ENCODE measurements at regions not wholly inside any gene's neighbourhood (a gene's known extent, or its start where the extent isn't known, plus 50 kb on each side); places are given as distances from the start of the nearest gene placed in this dataset.

DNA sequence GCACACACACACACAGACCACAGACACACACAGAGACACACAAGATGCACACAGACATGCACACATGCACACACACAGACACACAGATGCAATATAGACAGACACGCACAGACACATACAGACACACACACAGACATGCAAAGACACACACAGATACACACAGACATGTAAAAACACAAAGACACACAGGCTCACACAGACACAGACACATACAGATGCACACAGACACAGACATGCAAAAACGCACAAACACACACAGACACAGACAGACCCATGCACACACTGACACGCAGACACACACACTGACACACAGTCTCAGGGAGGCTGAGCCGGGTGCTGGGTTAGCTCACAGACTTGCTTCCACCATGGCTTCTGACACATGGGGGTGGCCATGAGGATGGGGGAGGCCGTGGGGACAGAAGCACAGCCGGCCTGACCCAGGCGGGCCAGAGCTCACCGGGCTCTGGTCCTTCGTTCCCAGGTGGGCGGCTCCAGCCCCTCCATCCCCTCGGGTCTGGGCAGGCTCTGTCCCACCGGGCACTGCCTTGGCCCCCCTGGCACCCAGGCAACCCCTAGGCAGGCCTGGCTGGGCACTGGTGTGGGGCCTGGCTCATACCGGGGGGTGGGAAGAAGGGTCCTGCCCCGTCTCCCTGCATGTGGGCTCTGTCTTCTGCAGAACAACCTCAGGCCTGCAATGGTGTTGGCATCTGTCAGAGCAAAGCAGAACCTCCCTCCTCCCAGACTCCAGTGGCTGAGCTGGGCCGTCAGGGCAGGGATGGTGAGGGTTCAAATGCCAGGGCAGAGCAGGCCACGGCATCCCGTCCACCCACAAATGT lies 1489.5 kb downstream of the BRD1 start:
- H2AFZ ChIP-seq (ENCODE audit: low read depth, low read length, poor library complexity, severe bottlenecking), result no peak overlapping the region
- H3K36me3 ChIP-seq (ENCODE audit: control insufficient read depth in 1 of 2, insufficient read depth in 2 of 2, low read length in 2 of 2), result no peaks in the 10 kb centered on the region
- H3K27me3 ChIP-seq (ENCODE audit: insufficient read depth, low read length), result 0 out of 2 replicates have a peak, but pooled peaks cover 4% of the 10 kb centered on the region
- no peaks in the 10 kb centered on the region for H3K79me2 ChIP-seq (ENCODE audit: insufficient read depth, low read length)
- POLR2A ChIA-PET, result no interaction called here
- H3K9me3 ChIP-seq (ENCODE audit: control insufficient read depth in 1 of 2, insufficient read depth in 1 of 2, low read depth in 1 of 2, low read length in 2 of 2), result no peaks in the 10 kb centered on the region; a peak in 1 of 4 replicates
- ATAC-seq (no peak), DNase-seq (ENCODE audit: low read depth, low spot score) (no peak)
- intact Hi-C loops (cut with micrococcal nuclease), result no loop called here
- CTCF ChIA-PET, result no interaction called here
- RAD21 ChIA-PET (ENCODE audit: low non-redundant PET in 1 of 2, low total read pairs in 2 of 2, uncharacterized antibody in 2 of 2, unreplicated experiment in 2 of 2), result no interaction called here
- no peak overlapping the region for H3K27ac ChIP-seq (ENCODE audit: low read depth, low read length)
- H4K20me1 ChIP-seq (ENCODE audit: insufficient read depth), result no peaks in the 10 kb centered on the region
- no TSS peak for BruUV-seq (replicated peaks)
- no peaks in the 10 kb centered on the region for H3K4me1 ChIP-seq (ENCODE audit: control insufficient read depth in 1 of 2, insufficient read depth in 2 of 2, low read length in 2 of 2)
- H3K9me2 ChIP-seq (ENCODE audit: insufficient read depth), result no peaks in the 10 kb centered on the region
- no peak overlapping the region for H3K9ac ChIP-seq (ENCODE audit: low read length)
- H3K4me3 ChIP-seq (replicated peaks in 1 of 2; ENCODE audit: low read depth in 1 of 2, low read length in 2 of 2), result no peak overlapping the region
- no peak overlapping the region for H3K4me2 ChIP-seq (ENCODE audit: low read length)
- no peak for TF ChIP-seq JUND (IDR thresholded peaks at IDR 0.05)
- TF ChIP-seq FOSL1 (IDR thresholded peaks at IDR 0.05; ENCODE audit: low read depth), result no peak
- TF ChIP-seq YY1 (IDR thresholded peaks at IDR 0.05; ENCODE audit: extremely low read depth, insufficient replicate concordance, low read depth, low read length), result no peak
- no peak for TF ChIP-seq SP1 (IDR thresholded peaks at IDR 0.05; ENCODE audit: low read depth)
- no peak for TF ChIP-seq SIN3A (IDR thresholded peaks at IDR 0.05; ENCODE audit: low read depth)
- TF ChIP-seq, protein P1, sequence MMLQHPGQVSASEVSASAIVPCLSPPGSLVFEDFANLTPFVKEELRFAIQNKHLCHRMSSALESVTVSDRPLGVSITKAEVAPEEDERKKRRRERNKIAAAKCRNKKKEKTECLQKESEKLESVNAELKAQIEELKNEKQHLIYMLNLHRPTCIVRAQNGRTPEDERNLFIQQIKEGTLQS (IDR thresholded peaks at IDR 0.05), result no peak
- no peak for TF ChIP-seq TCF7L2 (IDR thresholded peaks at IDR 0.05; ENCODE audit: borderline replicate concordance, extremely low read depth, insufficient read depth, insufficient read length)
- TF ChIP-seq SRF (IDR thresholded peaks at IDR 0.05; ENCODE audit: low read depth), result no peak
- TF ChIP-seq ZNF274 (IDR thresholded peaks at IDR 0.05; ENCODE audit: low read depth, low read length), result no peak
- TF ChIP-seq EZH2phosphoT487 (IDR thresholded peaks at IDR 0.05; ENCODE audit: borderline replicate concordance), result no peak
- TF ChIP-seq POLR2A (IDR thresholded peaks at IDR 0.05; ENCODE audit: borderline replicate concordance, extremely low read depth, insufficient read depth, insufficient read length), result no peak
- TF ChIP-seq, protein P2, sequence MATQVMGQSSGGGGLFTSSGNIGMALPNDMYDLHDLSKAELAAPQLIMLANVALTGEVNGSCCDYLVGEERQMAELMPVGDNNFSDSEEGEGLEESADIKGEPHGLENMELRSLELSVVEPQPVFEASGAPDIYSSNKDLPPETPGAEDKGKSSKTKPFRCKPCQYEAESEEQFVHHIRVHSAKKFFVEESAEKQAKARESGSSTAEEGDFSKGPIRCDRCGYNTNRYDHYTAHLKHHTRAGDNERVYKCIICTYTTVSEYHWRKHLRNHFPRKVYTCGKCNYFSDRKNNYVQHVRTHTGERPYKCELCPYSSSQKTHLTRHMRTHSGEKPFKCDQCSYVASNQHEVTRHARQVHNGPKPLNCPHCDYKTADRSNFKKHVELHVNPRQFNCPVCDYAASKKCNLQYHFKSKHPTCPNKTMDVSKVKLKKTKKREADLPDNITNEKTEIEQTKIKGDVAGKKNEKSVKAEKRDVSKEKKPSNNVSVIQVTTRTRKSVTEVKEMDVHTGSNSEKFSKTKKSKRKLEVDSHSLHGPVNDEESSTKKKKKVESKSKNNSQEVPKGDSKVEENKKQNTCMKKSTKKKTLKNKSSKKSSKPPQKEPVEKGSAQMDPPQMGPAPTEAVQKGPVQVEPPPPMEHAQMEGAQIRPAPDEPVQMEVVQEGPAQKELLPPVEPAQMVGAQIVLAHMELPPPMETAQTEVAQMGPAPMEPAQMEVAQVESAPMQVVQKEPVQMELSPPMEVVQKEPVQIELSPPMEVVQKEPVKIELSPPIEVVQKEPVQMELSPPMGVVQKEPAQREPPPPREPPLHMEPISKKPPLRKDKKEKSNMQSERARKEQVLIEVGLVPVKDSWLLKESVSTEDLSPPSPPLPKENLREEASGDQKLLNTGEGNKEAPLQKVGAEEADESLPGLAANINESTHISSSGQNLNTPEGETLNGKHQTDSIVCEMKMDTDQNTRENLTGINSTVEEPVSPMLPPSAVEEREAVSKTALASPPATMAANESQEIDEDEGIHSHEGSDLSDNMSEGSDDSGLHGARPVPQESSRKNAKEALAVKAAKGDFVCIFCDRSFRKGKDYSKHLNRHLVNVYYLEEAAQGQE (IDR thresholded peaks at IDR 0.05; ENCODE audit: low read depth), result no peak
- TF ChIP-seq EGR1 (IDR thresholded peaks at IDR 0.05; ENCODE audit: low read depth), result no peak
- TF ChIP-seq EZH2 (IDR thresholded peaks at IDR 0.05), result no peak
- TF ChIP-seq, protein P3, sequence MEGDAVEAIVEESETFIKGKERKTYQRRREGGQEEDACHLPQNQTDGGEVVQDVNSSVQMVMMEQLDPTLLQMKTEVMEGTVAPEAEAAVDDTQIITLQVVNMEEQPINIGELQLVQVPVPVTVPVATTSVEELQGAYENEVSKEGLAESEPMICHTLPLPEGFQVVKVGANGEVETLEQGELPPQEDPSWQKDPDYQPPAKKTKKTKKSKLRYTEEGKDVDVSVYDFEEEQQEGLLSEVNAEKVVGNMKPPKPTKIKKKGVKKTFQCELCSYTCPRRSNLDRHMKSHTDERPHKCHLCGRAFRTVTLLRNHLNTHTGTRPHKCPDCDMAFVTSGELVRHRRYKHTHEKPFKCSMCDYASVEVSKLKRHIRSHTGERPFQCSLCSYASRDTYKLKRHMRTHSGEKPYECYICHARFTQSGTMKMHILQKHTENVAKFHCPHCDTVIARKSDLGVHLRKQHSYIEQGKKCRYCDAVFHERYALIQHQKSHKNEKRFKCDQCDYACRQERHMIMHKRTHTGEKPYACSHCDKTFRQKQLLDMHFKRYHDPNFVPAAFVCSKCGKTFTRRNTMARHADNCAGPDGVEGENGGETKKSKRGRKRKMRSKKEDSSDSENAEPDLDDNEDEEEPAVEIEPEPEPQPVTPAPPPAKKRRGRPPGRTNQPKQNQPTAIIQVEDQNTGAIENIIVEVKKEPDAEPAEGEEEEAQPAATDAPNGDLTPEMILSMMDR (IDR thresholded peaks at IDR 0.05 in 2 of 3, conservative IDR thresholded peaks at IDR 0.05 in 1 of 3; ENCODE audit: borderline replicate concordance in 1 of 3, insufficient read depth in 1 of 3, low read depth in 2 of 3, low read length in 2 of 3), result no peak
- TF ChIP-seq CBX3 (IDR thresholded peaks at IDR 0.05; ENCODE audit: low read depth), result no peak
